ENCODE measurements at regions not wholly inside any gene's neighbourhood (a gene's known extent, or its start where the extent isn't known, plus 50 kb on each side); places are given as distances from the start of the nearest gene placed in this dataset.

DNA sequence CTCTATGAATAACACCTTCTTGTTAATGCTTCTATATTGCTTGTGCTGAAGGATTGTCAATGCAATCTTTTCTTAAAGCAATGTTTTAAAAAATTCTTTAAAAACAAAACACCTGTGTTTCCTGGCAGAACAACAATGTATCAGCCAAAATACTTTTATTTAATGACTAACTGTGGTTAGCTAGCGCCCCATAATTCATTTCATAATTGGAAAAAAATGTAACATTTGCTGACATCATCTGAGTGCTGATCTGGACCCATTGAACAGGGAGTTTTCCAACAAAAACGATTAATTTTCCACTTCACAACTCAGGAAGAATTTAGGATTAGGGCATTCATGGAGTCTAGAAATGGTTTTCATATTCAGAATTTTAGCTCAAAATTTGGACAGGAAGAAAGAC, 137.6 kb upstream of the CDK6 start:
- intact Hi-C loops (cut with DNase I): no loop called here
- H3K4me1 ChIP-seq: no peaks in the 10 kb centered on the region
- ATAC-seq (no peak), DNase-seq (no peak)
- no peaks in the 10 kb centered on the region for H3K36me3 ChIP-seq
- no peak for TF ChIP-seq POLR2A (IDR thresholded peaks at IDR 0.05)
- TF ChIP-seq, protein P1, sequence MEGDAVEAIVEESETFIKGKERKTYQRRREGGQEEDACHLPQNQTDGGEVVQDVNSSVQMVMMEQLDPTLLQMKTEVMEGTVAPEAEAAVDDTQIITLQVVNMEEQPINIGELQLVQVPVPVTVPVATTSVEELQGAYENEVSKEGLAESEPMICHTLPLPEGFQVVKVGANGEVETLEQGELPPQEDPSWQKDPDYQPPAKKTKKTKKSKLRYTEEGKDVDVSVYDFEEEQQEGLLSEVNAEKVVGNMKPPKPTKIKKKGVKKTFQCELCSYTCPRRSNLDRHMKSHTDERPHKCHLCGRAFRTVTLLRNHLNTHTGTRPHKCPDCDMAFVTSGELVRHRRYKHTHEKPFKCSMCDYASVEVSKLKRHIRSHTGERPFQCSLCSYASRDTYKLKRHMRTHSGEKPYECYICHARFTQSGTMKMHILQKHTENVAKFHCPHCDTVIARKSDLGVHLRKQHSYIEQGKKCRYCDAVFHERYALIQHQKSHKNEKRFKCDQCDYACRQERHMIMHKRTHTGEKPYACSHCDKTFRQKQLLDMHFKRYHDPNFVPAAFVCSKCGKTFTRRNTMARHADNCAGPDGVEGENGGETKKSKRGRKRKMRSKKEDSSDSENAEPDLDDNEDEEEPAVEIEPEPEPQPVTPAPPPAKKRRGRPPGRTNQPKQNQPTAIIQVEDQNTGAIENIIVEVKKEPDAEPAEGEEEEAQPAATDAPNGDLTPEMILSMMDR (IDR thresholded peaks at IDR 0.05): no peak
- H3K9me3 ChIP-seq: no peaks in the 10 kb centered on the region
- no peak overlapping the region for H3K4me3 ChIP-seq
- WGBS (ENCODE audit: insufficient coverage, low coverage, low lambda C conversion rate, missing lambda C conversion rate): 33% methylated on average over 2 of the region's 2 CpGs
- no peaks in the 10 kb centered on the region for H3K27me3 ChIP-seq
- H3K27ac ChIP-seq: no peak overlapping the region

DNA sequence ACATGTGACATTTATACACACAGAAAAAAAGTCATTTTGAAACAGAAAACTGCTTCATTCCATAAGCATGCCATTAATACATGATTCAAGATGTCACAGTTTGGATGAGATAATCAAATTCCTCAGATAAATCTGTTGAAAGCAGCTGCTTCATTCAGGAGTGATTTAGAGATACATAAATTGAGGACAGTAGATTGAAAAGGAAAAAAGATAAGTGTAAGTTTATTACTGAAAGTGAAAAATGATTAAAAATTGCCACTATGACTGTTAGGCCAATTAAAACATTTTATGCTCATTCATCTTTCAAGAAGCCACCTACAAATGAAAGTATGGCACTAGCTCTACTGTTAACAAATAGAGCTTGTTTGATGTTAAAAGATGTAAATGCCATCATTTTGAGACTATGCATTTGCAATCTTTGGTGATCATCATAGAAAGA, 136.9 kb upstream of the CDK6 start:
- H3K9me3 ChIP-seq: no peaks in the 10 kb centered on the region
- H3K4me3 ChIP-seq: no peak overlapping the region
- intact Hi-C loops (cut with DNase I): no loop called here
- TF ChIP-seq POLR2A (IDR thresholded peaks at IDR 0.05): no peak
- TF ChIP-seq, protein P1 (IDR thresholded peaks at IDR 0.05): no peak
- H3K36me3 ChIP-seq: no peaks in the 10 kb centered on the region
- H3K27ac ChIP-seq: no peak overlapping the region
- no peak for ATAC-seq
- H3K4me1 ChIP-seq: no peaks in the 10 kb centered on the region
- no peak for DNase-seq
- no peaks in the 10 kb centered on the region for H3K27me3 ChIP-seq

DNA sequence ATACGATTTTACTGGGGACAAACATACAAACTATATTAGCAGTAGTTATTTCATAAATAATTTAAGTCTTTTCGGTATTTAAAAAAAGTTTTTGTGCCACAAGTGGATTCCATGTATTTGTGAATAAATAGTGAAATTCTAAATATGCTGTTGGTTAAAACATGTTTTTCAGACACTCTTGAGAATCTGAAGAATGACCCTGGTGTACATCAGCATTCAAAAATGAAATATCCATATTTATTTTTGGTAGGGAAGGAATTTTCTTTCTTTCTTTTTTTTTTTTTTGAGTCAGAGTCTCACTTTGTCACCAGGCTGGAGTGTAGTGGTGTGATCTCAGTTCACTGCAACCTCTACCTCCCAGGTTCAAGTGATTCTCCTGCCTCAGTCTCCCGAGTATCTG, 136.1 kb upstream of the CDK6 start:
- DNase-seq (no peak), ATAC-seq (no peak)
- no peak overlapping the region for H3K27ac ChIP-seq
- no peak overlapping the region for H3K4me3 ChIP-seq
- intact Hi-C loops (cut with DNase I): no loop called here
- no peaks in the 10 kb centered on the region for H3K9me3 ChIP-seq
- no peaks in the 10 kb centered on the region for H3K27me3 ChIP-seq
- TF ChIP-seq POLR2A (IDR thresholded peaks at IDR 0.05): no peak
- TF ChIP-seq, protein P1 (IDR thresholded peaks at IDR 0.05): no peak
- H3K4me1 ChIP-seq: no peaks in the 10 kb centered on the region
- 47% methylated on average over 3 of the region's 3 CpGs for WGBS (ENCODE audit: insufficient coverage, low coverage, low lambda C conversion rate, missing lambda C conversion rate)
- H3K36me3 ChIP-seq: no peaks in the 10 kb centered on the region

DNA sequence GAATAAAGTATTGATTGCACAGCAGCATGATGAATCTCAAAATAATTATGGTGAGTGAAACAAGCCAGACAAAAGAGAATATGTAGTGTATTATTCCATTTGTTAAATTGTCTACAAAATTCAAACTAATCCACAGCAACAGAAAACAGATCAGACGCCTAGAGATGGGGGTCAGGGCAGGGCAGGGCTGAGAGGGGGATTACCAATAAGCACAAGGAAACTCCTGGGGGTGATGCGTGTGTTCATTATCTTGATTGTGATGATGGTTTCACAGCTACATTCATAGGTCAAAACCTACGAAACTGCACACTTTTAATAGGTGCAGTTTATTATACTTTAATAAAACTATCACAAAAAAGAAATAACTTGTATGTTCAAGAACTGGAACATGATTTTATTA, 132.7 kb upstream of the CDK6 start:
- TF ChIP-seq POLR2A (IDR thresholded peaks at IDR 0.05): no peak
- TF ChIP-seq, protein P1 (IDR thresholded peaks at IDR 0.05): no peak
- no peak for ATAC-seq
- no peaks in the 10 kb centered on the region for H3K4me1 ChIP-seq
- no peak for DNase-seq
- no peaks in the 10 kb centered on the region for H3K9me3 ChIP-seq
- H3K27me3 ChIP-seq: no peaks in the 10 kb centered on the region
- intact Hi-C loops (cut with DNase I): no loop called here
- no peaks in the 10 kb centered on the region for H3K36me3 ChIP-seq
- H3K4me3 ChIP-seq: no peak overlapping the region
- H3K27ac ChIP-seq: no peak overlapping the region
- 45% methylated on average over 3 of the region's 3 CpGs for WGBS (ENCODE audit: insufficient coverage, low coverage, low lambda C conversion rate, missing lambda C conversion rate)

DNA sequence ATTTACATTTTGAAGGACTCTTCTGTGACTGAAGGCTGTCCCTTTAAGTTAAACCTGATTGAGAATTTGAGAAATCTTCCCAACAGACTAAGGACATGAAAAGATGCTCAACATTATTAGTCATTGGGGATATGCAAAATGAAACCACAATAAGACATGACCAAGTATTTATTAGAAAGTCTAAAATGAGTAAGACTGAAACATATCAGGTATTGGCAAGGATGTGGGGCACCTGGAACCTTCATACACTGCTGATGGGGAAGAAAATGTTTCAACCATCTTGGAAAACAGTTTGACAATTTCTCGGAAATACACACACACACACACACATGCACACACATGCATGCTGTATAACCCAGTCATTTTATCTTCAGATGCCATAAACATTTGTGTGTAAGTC, 132.1 kb upstream of the CDK6 start:
- WGBS (ENCODE audit: insufficient coverage, low coverage, low lambda C conversion rate, missing lambda C conversion rate): 20% methylated on average over 1 of the region's 1 CpG
- intact Hi-C loops (cut with DNase I): no loop called here
- no peaks in the 10 kb centered on the region for H3K36me3 ChIP-seq
- no peak overlapping the region for H3K4me3 ChIP-seq
- H3K27ac ChIP-seq: no peak overlapping the region
- no peak for ATAC-seq
- DNase-seq: no peak
- no peak for TF ChIP-seq POLR2A (IDR thresholded peaks at IDR 0.05)
- TF ChIP-seq, protein P1 (IDR thresholded peaks at IDR 0.05): no peak
- H3K4me1 ChIP-seq: no peaks in the 10 kb centered on the region
- no peaks in the 10 kb centered on the region for H3K27me3 ChIP-seq
- no peaks in the 10 kb centered on the region for H3K9me3 ChIP-seq
